Spleen (tissue), 11 donors: ENCODE measurements at regions not wholly inside any gene's neighbourhood (a gene's known extent, or its start where the extent isn't known, plus 50 kb on each side); places are given as distances from the start of the nearest gene placed in this dataset.
"Not testable (repeated sequence)": the region's sequence is repeated elsewhere in the genome, so short reads cannot be mapped to it uniquely, and the experiment has no call there.

ENCODE experiments used
- DNase-seq: peaks from one replicate; pipeline ENCODE4 v3.0.0-alpha.2; 2020
- H3K27ac ChIP-seq, 8 donors: fragments of 200-600 bp; sonication (generic) in 7 of 8; 1 replicate in 4 of 8; 2 replicates in 4 of 8; pipeline versions ENCODE4 v1.5.0 to v1.8.0; 2016 to 2021; ENCODE audit warnings: inconsistent platforms in 4 of 8, mild to moderate bottlenecking in 4 of 8, moderate library complexity in 1 of 8
- H3K27me3 ChIP-seq, 7 donors: fragments of 200-600 bp; sonication (generic) in 6 of 7; replicated peaks in 1 of 7; 1 replicate in 4 of 7; 2 replicates in 3 of 7; pipeline versions ENCODE4 v1.5.0 to v1.8.0; 2016 to 2021; ENCODE audit warnings: inconsistent platforms in 3 of 7, mild to moderate bottlenecking in 1 of 7
- H3K36me3 ChIP-seq, 6 donors: fragments of 200-600 bp; sonication (generic) in 5 of 6; 1 replicate in 4 of 6; 2 replicates in 2 of 6; pipeline versions ENCODE4 v1.5.0 to v1.8.0; 2016 to 2021; ENCODE audit warnings: inconsistent platforms in 2 of 6
- H3K4me1 ChIP-seq, 6 donors: fragments of 200-600 bp; sonication (generic) in 5 of 6; 1 replicate in 3 of 6; 2 replicates in 3 of 6; pipeline versions ENCODE4 v1.5.0 to v1.8.0; 2016 to 2021; ENCODE audit warnings: inconsistent platforms in 3 of 6
- H3K4me3 ChIP-seq, 8 donors: fragments of 200-600 bp; sonication (generic) in 7 of 8; 1 replicate in 4 of 8; 2 replicates in 4 of 8; pipeline versions ENCODE4 v1.5.0 to v1.8.0; 2016 to 2021; ENCODE audit warnings: inconsistent platforms in 4 of 8, mild to moderate bottlenecking in 4 of 8, moderate library complexity in 2 of 8
- H3K9me3 ChIP-seq, 8 donors: fragments of 200-600 bp; sonication (generic) in 7 of 8; 1 replicate in 4 of 8; 2 replicates in 4 of 8; pipeline versions ENCODE4 v1.5.0 to v1.8.0; 2016 to 2021; ENCODE audit warnings: inconsistent platforms in 4 of 8
- POLR2A ChIP-seq, 3 donors: fragments of 450-650 bp; IDR thresholded peaks; one replicate each; pipeline ENCODE4 v1.5.1; 2017; ENCODE audit warnings: antibody characterized with exemption in 3 of 3, mild to moderate bottlenecking in 1 of 3
- POLR2AphosphoS5 ChIP-seq, 3 donors: sonication (generic); formaldehyde crosslinking; IDR thresholded peaks; one replicate each; pipeline ENCODE4 v1.5.1; 2017; ENCODE audit warnings: antibody characterized with exemption in 3 of 3
- WGBS, 5 donors: extraction: QIAGEN DNeasy Blood & Tissue Kit in 3 of 5; methylation state at CpG; one replicate each; pipeline versions ENCODE4 v1.1.5 to v1.1.7; 2013 to 2018; 5-methylcytosine and 5-hydroxymethylcytosine counted together
- intact Hi-C: fragments of 100-400 bp; cut with DNase I; formaldehyde crosslinking; loops from one replicate; pipeline ENCODE4 v1.15.0; 2023; ENCODE audit warnings: low total_unique reads
- TF ChIP-seq, protein P1 (sequence below), 11 experiments: fragments of 200-600 bp in 7 of 11; fragments of 450-650 bp in 4 of 11; sonication (generic) in 4 of 11; IDR thresholded peaks in 8 of 11; conservative IDR thresholded peaks in 3 of 11; 1 replicate in 7 of 11; 2 replicates in 4 of 11; pipeline versions ENCODE4 v1.4.0 to v1.8.0; 2016 to 2021; ENCODE audit warnings: antibody characterized with exemption in 11 of 11, inconsistent platforms in 4 of 11, mild to moderate bottlenecking in 1 of 11
- donor health status: healthy with polysubstance abuse.
- donor health status: DM: no; HTN: no; CAD: no; lungs with moderate emphysema.
- donor health status: DM: no; HTN: no; CAD: no.
- donor health status: Bipolar disorder and iron deficiency.
- donor health status: healthy.
- donor health status: DM: no; HTN: no; CAD: no.
- donor health status: DM: yes; HTN: yes; CAD: no.

DNA sequence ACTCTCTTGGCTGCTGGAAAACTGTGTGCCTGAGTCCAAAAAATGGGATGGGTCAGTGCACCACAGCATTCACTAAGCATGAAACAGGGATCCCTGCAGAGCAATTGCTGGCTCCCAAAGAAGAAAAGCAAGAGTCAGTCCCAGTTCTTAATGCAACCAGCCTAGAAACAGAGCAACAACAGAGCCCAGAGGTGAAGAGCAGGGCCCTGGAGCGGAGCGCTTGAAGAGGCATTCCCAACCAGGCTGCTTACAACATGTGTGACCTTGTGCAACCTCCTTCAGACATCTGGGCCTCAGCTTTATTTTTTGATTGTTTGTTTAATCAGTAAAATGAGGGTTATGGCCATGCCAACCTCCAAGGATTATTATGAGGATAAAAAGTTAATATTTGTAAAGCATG lies 543.7 kb upstream of the COBL start:
- Histone ChIP-seq H3K36me3 (no peaks in the 10 kb centered on the region), H3K9me3 (peaks cover 0 to 28% (median 10%) of the 10 kb centered on the region in 8 donors), H3K27ac (no peak overlapping the region), H3K27me3 (no peaks in the 10 kb centered on the region), H3K4me1 (no peaks in the 10 kb centered on the region), H3K4me3 (no peak overlapping the region)
- WGBS, 5 donors: 93 to 98% (median 95%) methylated on average over 2 of the region's 2 CpGs
- TF ChIP-seq, protein P1, sequence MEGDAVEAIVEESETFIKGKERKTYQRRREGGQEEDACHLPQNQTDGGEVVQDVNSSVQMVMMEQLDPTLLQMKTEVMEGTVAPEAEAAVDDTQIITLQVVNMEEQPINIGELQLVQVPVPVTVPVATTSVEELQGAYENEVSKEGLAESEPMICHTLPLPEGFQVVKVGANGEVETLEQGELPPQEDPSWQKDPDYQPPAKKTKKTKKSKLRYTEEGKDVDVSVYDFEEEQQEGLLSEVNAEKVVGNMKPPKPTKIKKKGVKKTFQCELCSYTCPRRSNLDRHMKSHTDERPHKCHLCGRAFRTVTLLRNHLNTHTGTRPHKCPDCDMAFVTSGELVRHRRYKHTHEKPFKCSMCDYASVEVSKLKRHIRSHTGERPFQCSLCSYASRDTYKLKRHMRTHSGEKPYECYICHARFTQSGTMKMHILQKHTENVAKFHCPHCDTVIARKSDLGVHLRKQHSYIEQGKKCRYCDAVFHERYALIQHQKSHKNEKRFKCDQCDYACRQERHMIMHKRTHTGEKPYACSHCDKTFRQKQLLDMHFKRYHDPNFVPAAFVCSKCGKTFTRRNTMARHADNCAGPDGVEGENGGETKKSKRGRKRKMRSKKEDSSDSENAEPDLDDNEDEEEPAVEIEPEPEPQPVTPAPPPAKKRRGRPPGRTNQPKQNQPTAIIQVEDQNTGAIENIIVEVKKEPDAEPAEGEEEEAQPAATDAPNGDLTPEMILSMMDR (IDR thresholded peaks at IDR 0.05 in 8 of 11, conservative IDR thresholded peaks at IDR 0.05 in 3 of 11): no peak
- no peak for TF ChIP-seq POLR2AphosphoS5 (IDR thresholded peaks at IDR 0.05)
- no peak for TF ChIP-seq POLR2A (IDR thresholded peaks at IDR 0.05)
- no peak for DNase-seq
- intact Hi-C loops: no loop called here

DNA sequence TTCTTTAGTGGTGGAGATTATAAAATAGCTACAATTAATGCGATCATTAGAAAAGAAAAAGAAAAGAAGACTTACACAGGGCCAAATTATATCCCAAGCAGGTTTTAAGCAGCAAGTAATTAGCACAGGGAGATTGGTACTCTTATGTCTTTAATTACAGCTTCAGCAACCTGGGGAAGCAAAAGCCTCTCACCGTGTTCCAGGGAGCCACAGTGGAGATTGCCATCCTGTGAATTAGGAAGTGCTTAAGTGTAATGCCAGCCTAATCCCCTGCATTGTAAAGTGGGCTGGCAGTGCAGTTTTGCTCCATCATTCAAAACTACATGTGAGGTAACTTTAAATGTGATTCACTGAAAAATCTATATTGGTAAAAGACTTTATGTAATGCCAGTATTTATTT lies 533.5 kb upstream of the COBL start:
- H3K27me3 ChIP-seq: no peaks in the 10 kb centered on the region
- no peak for DNase-seq
- no peak overlapping the region for H3K4me3 ChIP-seq
- H3K4me1 ChIP-seq: no peaks in the 10 kb centered on the region
- TF ChIP-seq POLR2AphosphoS5 (IDR thresholded peaks at IDR 0.05) (no peak), POLR2A (IDR thresholded peaks at IDR 0.05) (no peak)
- TF ChIP-seq, protein P1 (IDR thresholded peaks at IDR 0.05 in 8 of 11, conservative IDR thresholded peaks at IDR 0.05 in 3 of 11): no peak
- H3K9me3 ChIP-seq: peaks cover 0 to 51% (median 37%) of the 10 kb centered on the region in 8 donors
- WGBS, 5 donors: 64 to 83% (median 66%) methylated on average over 2 of the region's 2 CpGs
- H3K27ac ChIP-seq: no peak overlapping the region
- no peaks in the 10 kb centered on the region for H3K36me3 ChIP-seq
- intact Hi-C loops: no loop called here

DNA sequence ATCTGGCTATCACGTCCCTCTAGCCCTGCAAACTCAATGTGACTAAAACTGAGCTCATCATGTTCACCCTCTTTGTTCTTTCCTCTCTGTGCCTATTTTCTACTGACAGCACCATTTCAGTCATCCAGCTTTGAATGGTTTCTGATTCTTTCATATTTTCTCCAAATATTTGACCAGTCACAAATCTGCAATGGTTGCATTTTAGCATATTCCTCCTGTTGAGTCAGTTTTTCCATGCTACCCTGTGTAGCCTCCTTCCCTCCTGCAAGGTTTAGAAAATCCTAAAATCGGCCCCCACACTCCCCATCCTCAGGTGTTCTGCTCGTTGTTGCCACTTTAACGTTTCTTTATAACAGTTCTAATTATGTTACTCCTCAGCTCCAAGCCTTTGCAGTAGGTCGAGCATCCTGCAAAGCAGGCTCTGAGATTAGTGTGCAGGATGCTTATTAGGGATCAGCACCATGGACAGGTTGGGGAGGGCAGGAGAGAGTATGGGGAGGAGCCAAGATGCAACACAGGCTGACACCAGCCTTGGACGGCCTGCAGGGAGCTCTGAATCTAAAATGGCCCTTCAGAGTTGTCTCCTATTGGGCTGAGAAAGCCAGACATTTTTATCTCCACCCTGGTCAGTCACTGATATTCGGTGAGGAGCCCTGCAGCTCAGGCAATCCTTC lies 531.0 kb upstream of the COBL start:
- Histone ChIP-seq H3K4me3 (no peak overlapping the region), H3K4me1 (no peaks in the 10 kb centered on the region), H3K36me3 (no peaks in the 10 kb centered on the region), H3K27me3 (no peaks in the 10 kb centered on the region), H3K27ac (no peak overlapping the region), H3K9me3 (peaks cover 0 to 42% (median 26%) of the 10 kb centered on the region in 8 donors)
- TF ChIP-seq, protein P1 (IDR thresholded peaks at IDR 0.05 in 8 of 11, conservative IDR thresholded peaks at IDR 0.05 in 3 of 11): no peak
- TF ChIP-seq POLR2A (IDR thresholded peaks at IDR 0.05) (no peak), POLR2AphosphoS5 (IDR thresholded peaks at IDR 0.05) (no peak)
- no peak for DNase-seq
- WGBS, 5 donors: 36 to 54% (median 49%) methylated on average over 7 of the region's 7 CpGs
- intact Hi-C loops: no loop called here

DNA sequence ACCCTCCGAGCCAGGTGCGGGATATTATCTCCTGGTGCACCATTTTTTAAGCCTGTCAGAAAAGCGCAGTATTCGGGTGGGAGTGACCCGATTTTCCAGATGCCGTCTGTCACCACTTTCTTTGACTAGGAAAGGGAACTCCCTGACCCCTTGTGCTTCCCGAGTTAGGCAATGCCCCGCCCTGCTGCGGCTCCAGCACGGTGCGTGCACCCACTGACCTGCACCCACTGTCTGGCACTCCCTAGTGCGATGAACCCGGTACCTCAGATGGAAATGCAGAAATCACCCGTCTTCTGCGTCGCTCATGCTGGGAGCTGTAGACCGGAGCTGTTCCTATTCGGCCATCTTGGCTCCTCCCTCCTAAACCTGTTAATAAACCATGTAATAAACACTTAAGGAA lies 522.5 kb upstream of the COBL start:
- H3K27me3 ChIP-seq, H3K4me1 ChIP-seq, H3K27ac ChIP-seq, DNase-seq, H3K4me3 ChIP-seq, H3K36me3 ChIP-seq, intact Hi-C loops: not testable (repeated sequence)
- WGBS, 5 donors: 91 to 92% (median 92%) methylated on average over 18 of the region's 18 CpGs
- peaks cover 0 to 28% (median 7%) of the 10 kb centered on the region in 8 donors for H3K9me3 ChIP-seq
